Coronary artery (tissue), 2 donors: ENCODE measurements at regions not wholly inside any gene's neighbourhood (a gene's known extent, or its start where the extent isn't known, plus 50 kb on each side); places are given as distances from the start of the nearest gene placed in this dataset.

ENCODE experiments used
- DNase-seq: peaks from one replicate; pipeline ENCODE4 v3.0.0-alpha.2; 2017; ENCODE audit warnings: low spot score
- H3K27ac ChIP-seq, 2 donors: fragments of 200-600 bp; sonication (generic); one replicate each; pipeline ENCODE4 v1.5.1; 2016 to 2019
- H3K4me3 ChIP-seq: fragments of 200-600 bp; sonication (generic); 2 replicates; pipeline ENCODE4 v1.5.1; 2016; ENCODE audit warnings: mild to moderate bottlenecking, moderate library complexity
- CTCF ChIP-seq: fragments of 200-600 bp; sonication (generic); IDR thresholded peaks from one replicate; pipeline ENCODE4 v1.5.1; 2019; ENCODE audit warnings: antibody characterized with exemption

- H3K27ac ChIP-seq: no peak overlapping the region
- H3K4me3 ChIP-seq: no peak overlapping the region
- DNase-seq: no peak
- TF ChIP-seq CTCF: no peak
Measured at GRCh38 chr14:66434464-66434863, 51.7 kb upstream of the CCDC196 start.

- H3K27ac ChIP-seq: no peak overlapping the region
- no peak overlapping the region for H3K4me3 ChIP-seq
- TF ChIP-seq CTCF: no peak
- no peak for DNase-seq
Measured at GRCh38 chr14:66435683-66436082, 50.5 kb upstream of the CCDC196 start.
